ENCODE measurements at regions not wholly inside any gene's neighbourhood (a gene's known extent, or its start where the extent isn't known, plus 50 kb on each side); places are given as distances from the start of the nearest gene placed in this dataset.

DNA sequence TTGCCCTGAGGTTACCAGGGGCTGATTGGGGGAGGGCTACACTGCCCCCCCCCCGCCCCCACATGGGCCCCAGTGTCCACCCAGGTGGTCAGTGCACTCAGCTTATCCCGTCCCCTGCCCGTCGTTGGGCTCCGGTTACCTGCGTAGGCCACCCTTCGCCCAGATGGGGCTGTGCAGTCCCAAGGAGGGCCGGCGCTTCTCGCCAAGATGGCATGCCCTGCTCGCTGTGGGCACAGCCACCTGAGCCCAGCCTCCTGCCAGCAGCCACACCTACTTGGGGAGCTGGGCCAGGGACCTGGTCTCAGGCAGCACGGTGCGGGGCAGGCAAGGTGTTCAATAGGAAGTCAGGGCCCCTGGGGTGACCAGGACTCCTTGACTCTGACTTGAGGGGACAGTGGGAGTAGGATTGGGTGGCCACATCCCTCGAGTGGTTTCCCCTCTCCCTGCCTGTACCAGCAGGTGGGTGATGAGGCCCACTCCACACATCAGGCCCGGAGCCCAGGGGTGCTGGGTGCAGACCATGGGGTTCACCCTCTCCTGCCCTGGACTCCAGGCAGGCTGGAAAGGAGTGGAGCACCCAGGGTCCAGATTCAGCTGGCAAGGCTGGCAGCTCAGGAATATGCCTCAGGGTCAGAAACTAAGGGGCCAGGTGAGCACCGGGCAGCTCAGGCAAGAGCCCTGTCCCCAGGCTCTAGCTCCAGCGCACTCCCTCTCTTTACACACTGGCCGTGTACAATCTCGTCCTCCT, 170.3 kb downstream of the GLI2 start:
- no peak for DNase-seq

DNA sequence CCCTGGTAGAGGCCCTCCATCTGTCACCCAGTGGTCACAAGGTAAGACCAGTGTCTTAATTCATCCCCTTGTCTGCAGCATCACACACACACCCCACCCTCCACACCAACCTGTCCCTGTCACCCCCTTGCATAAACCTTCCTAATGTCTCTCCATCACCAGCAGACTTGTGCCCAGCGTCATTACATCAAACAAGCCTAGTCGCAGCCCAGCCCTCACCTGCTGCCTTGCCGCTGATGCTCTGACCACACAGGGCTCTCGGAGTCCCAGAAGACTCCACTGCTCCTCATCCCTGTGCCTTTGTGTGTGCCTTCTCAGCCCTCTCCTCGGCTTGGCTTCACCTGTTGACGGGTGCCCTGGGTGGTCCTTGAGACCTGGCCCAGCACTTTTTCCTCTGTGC, 171.2 kb downstream of the GLI2 start:
- DNase-seq, result no peak

- no peak for DNase-seq
Observed at GRCh38 chr2:120907822-120908221, 172.2 kb downstream of the GLI2 start.

DNA sequence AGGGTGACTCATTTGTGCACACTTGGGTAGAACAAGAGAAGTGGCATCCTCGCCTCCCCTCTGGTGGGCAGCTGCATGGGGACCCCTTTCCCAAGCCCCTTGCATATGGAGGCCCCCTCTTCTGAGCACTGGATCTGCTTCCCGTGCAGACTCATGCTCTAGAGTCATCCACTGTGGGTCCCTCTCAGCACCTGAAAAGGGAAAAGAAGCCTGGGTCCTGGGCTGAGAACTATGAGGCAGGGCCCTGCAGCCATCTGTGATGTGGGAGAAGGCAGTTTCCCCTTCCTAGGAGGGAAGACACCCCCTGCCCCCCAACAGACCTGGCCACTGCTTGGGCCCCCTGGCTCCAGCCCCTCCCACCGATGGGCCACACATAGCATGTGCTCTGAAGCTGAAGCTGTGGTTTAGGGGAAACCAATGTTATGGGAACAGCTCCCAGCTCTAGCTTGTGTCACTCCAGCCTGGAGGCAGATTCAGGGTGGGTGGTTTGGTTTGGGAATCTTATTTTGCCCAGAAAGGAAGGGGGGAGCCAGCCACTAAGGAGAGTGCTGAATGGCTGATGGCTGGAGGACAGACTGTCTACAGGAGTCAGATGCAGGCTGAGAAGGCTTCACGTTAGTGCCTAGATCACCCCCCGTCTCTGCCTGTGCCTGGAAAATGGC, 172.8 kb downstream of the GLI2 start:
- DNase-seq, result no peak

DNA sequence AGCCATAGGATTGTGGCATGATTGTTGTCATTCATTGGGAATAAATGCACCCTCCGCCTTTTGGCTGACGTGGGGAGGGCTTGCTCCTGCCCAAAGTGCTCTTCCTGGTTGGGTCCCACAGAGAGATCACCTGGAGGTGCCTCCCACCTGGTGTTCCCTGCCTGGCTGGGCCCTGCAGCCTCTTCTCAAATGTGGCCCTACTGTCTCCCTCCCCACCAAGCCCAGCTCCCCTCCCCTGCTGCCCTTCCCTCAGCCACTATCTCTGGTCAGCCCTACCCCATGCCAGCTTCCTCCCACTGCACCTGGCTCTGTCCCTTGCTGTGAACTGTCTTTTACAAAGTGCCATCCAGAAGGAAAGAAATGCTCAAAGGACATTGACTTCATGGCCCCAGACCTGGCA, 173.4 kb downstream of the GLI2 start:
- DNase-seq, result no peak

GRCh38 chr2:120910164-120910563, 174.5 kb downstream of the GLI2 start:
- DNase-seq, result no peak

DNA sequence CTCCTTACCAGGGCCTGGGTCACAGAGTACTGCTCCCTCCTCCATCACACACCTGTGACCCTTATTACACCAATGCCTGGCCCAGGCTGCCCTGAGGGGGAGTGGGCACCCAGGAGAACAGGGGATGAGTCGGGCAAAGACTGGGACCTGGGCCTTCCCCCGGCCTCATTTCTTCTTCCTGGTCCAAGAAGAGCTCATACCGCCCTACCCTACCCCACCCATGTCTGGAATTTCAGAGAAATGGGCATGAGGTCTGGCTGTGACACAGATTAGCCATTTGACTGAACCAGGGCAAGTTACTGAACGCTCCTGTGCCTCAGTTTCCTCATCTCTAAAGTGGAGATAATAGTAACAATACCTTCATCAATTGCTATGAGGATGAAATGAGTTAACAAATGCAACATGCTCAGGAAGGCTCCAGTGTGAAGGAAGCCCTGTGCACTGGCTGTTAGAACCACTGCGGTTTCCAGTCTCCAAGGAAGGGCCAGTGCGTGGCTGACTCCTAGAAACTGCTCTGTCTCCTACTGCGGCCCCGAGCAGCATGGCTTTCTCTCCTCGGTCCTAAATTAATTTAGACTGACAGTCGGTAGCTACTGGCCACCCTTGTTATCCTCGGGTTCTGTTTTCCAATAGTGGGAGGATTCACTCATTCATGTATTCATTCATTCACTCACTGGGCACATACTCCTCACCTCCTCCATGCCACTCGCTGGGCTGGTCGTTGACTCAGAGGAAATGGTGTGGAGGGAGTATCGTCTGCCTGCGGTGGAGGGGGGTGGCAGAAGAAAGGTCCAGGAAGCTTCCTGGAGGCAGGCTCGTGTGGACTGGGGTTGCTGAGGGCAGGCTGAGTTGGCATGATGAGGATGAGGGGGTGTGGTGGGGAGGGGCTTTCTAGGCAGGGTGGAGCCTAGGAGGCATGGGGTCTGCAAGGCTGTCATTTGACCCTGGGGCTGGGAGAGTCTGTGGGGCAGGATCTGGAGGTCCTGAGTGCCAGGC, 175.6 kb downstream of the GLI2 start:
- no peak for DNase-seq

- no peak for DNase-seq
Observed at GRCh38 chr2:120912101-120912985, 176.7 kb downstream of the GLI2 start.

DNA sequence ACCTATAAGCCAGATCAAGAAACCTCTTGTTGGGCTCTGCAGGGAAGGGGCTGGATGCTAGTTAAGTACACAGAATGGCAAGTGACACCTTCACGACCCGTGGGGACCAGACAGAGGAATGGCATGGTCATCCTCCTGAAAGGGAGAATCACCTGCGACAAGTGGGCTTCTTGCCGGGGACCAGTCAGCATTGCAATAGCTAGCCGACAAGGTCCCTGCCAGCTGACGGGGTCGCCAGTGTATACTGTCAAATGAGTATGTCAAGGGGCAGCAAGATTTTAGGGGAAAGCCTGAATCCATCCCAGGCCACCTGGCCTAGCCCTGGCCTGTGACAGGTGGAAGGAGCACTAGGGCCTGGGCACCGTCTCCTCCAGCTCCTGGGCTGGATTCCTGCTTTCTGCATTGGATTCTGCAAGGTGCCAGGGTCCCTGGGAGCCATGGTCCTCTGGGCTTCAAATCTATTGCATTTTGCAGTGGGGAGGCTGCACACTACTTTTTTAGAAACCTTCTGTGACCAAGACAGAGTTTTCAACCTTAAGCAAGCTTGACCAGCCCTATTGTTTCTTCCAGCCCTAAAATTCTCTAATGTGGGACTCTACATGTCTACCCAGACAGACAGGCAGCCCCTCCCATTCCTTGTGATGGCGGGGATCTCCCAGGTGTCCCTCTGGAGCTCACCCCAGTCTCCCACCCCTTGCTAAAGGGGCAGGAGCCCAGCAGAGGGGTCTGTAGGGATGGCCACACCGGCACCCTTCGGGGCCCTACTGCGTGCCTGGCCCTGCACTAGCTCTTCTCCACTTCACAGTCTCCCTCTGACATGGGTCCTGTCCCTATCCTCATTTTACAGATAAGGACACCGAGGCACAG, 178.5 kb downstream of the GLI2 start:
- DNase-seq, result no peak

- no peak for DNase-seq
Observed at GRCh38 chr2:120914839-120915521, 179.3 kb downstream of the GLI2 start.

- DNase-seq, result no peak
Observed at GRCh38 chr2:120915670-120916069, 180.0 kb downstream of the GLI2 start.

DNA sequence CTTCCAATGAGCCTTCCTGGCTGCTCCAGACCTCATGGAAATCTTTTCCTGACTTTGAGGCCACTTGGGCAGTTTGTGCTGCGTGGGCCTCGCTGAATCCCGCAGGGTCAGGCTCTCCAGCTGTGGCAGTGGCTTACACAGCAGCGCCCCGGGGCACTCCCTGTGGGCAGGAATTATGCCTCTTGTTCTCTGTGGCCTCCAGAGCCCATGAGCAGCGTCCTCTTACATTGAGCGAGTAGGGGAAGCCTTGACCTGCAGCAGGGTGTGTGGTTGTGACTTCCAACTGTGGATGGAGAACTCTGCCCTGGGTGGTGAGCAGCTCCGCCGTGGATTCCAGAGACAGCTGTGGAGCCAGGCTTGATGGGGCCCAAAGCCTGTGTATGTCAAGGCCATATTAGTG, 180.8 kb downstream of the GLI2 start:
- DNase-seq, result no peak

DNA sequence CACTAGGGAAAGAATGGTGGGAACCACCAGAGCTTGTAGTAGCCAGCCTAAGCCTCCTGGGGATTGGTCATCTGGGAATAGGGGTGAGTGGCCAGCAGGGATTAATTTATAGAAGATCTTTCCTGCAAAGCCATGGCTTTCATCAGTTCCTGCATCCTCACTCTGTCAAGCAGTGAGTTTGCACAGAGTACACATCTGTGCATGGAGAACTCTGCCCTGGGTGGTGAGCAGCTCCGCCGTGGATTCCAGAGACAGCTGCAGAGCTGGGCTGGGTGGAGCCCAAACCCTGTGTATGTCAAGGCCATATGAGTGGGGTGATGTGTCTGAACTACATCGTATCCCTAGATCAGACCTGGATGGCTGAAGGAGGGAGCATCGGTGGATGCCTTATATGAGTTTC, 182.2 kb downstream of the GLI2 start:
- no peak for DNase-seq

DNA sequence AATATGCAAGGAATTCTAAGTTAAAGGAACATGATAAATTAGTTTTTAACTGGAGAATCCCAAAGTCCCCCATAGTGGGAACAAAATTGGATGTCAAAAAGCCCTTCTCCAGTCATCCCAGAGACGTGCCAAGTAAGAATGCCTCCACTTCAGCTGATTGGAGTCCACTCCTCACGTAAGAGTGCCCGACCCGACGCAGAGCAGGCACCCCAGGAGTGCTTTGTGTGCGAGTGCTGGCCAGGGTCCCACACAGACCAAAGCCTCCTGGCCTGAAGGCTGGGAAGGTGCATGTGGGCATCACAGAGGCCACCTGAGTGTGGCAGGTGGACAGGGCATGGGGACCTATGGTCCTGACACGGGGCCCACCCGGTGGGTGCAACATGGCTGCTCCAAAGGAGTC, 183.5 kb downstream of the GLI2 start:
- DNase-seq, result no peak

DNA sequence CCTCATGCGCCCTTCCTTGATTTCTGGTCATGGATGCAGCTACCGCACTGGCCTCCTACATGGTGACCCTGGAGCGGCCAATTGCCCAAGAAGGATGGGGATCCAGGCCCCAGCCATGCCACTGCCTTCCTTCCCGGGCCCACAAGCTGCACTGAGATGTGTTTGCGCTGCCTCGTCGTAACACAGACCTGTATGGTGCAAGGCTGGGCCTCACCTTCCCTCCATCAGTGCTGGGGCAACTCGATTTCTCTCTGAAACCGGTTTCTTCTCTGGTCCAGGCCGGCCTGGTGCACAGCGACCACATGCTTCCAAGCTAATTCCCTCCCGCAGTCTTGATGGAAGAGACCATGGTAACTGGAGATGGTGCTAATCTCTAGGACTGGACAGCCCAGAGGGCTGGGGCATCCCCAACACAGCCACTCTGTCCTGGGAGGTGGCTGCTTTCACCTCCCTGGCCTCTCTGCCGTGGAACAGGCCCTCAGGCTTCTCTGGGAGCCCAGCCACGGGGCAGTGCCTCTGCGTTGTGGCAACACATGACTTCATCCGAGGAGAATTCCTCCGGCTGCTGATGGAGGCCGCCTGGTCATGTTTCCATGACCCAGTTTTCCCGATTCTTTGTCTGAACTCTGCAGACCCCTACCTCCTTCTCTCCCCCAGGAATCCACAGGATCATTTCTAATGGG, 184.2 kb downstream of the GLI2 start:
- no peak for DNase-seq

DNA sequence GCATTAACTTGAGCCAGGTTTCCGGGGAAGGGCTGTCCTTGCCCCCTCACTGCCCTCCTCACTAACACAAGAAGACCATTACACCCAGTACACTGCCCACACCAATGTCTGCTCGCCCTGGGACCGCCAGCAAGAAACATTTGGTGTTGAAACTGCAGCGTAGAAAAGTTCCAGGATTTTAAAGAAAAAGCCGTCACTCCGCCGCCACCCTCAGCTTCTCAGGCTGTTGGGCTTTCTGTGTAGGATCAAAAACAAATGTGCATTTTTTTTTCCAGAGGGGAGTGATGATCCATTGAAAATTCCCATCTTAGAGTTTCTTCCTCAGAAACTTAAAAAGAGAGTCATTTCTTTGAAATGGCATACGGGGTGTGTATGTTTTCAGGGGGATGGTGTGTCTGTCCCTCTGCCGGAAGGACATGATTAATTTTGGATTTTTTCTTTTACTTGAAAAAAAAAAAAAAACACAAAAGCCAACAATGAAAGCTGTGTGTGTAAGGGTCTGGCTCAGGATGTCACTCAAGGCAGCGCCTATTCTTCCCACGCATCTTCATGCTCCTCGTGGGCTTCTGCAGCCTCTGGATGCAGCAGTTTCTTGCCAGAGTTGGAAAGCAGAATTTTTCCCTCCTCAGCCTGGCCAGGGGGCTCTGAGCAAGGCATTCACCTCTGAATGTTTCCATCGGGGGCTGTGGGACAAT, 184.9 kb downstream of the GLI2 start:
- DNase-seq, result no peak

GRCh38 chr2:120921457-120921856, 185.8 kb downstream of the GLI2 start:
- DNase-seq, result no peak

- DNase-seq, result no peak
Observed at GRCh38 chr2:120922571-120923332, 187.1 kb downstream of the GLI2 start.

DNA sequence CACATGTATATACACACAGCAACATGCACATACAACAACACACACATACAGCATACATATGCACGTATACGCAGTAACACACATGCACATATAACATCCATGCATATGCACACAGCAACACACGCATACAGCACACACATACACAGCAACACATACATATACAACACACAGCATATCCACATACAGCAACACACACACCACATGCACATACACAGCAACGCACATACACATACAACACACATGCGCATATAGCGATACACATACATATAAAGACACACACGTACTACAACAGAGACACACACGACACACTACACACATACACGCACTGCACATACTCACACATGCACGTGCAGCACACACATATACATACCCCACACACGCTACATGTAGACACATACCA, 187.8 kb downstream of the GLI2 start:
- no peak for DNase-seq
